Stromal cell of bone marrow (primary cell): ENCODE measurements at regions not wholly inside any gene's neighbourhood (a gene's known extent, or its start where the extent isn't known, plus 50 kb on each side); places are given as distances from the start of the nearest gene placed in this dataset.

Source experiments
- DNase-seq: peaks from one replicate; pipeline ENCODE4 v3.0.0-alpha.2; 2012; ENCODE audit warnings: low read depth

DNA sequence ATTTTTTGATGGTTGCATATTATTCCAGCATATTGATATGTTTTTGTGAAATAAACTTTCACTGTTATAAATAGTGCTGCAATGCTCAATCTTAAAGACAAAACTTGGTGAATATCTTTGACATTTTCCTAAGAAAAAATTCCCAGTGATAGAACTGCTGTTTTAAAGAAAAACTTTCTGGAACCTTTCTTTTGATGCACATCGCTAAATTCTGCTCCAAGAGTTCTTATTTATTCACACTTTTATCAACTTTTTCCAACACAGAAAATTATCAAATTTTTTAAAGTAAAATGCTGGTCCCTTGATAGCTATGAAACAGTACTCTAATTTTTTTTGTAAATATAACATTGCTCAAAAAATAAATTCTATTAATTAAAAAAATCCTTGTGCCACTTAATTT is 196.6 kb downstream of the HS3ST3A1 start:
- no peak for DNase-seq

- no peak for DNase-seq
Observed at GRCh38 chr17:13403982-13404946, 197.5 kb downstream of the HS3ST3A1 start.

- no peak for DNase-seq
Observed at GRCh38 chr17:13400491-13400890, 201.2 kb downstream of the HS3ST3A1 start.

GRCh38 chr17:13398853-13399252 is 202.9 kb downstream of the HS3ST3A1 start:
- no peak for DNase-seq

- DNase-seq = no peak
Observed at GRCh38 chr17:13398091-13398490, 203.6 kb downstream of the HS3ST3A1 start.

DNA sequence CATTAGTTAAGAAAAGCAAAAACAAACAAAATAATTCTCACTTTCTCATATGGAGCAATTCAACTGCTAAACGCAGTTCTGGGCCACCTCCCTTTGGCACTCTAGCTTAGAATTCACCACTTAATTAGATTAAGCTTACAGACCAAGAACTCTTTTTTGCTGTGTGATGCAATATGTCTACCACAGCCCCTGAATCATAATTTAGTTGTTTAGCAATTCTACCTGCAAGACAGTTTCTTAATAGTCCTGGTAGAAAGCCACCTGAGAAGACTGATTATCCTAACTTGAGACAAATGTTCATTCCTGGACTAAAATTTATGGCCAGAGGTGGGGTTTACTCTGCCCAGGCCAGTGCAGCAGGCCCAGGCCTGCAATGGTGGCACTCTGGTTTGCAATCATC is 205.9 kb downstream of the HS3ST3A1 start:
- DNase-seq = no peak

DNA sequence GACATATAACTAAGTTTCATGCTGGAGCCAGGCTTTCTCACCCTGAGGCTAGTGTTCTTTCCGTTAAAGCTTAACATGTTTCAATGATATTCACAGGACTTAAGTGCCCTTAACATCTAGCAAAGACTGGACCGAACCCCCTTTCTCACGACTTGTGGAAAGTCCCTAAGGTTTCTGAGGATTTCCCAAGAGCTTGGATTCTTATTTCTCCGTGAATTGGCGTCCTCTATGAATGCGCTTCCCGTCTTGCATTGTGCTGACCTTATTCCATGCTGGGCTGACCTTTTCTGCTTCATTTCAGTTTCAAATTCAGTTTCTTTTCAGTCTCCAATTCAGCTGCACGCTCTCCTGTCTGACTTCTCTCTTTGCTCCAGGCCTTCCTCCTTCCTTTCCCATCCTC is 206.4 kb downstream of the HS3ST3A1 start:
- DNase-seq = no peak

GRCh38 chr17:13393841-13394710 is 207.7 kb downstream of the HS3ST3A1 start:
- peak; percentile 56 for DNase-seq

DNA sequence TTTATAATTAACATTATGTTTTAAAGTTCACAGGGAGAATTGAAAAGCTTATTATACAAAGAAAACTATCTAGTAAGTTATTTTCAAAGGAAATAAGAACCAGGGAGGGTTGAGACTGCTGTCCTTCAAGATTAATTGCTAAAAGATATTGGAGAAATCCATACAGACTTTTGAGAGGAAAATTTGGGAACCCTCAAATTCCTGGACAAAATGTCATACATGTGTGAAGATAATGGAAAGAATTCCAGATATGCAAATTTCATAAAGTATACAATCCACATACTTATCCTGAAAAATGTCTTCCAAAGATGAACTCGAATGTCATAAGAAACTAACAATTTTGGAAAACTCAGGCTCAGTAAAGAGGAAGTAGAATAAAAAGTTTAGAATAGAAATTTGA is 213.8 kb downstream of the HS3ST3A1 start:
- no peak for DNase-seq

DNA sequence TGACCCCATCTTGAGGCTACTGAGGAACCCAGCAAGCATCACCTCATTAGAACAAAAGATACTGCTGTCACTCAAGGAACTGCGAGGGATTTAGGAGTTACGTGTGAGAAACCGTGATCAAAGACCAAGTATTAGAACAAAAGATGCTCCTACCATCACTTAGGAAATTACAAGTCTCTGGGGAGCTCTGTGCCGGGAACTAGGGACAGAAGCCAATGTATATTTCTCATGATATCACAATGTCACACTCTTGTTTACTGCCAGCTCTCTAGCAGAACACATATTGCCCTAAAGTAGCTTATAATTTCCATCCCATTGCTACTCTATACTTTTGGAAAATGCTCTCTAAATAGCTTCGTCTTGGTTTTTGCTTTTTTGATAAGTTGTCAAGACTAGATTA is 214.5 kb downstream of the HS3ST3A1 start:
- DNase-seq = no peak

GRCh38 chr17:13385481-13385911 is 216.2 kb downstream of the HS3ST3A1 start:
- no peak for DNase-seq

DNA sequence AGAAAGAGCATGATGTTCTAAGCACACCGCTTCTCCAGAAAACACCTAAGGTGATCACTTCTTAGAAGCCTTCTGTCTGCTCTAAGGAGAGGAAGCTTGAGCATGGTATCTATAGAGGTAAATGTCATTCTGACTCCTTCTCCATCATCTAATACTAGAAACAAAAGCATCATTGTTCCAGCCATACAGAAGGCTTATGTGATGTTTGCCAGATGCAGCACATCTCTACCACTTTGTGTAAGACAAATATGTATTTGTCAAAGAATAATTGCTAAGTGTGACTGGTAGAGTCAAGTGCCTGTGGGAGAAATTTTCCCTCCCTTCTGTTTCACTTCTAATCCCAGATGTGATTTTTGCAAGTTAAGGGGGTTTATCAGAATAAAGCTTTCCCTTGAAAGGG is 217.1 kb downstream of the HS3ST3A1 start:
- no peak for DNase-seq

DNA sequence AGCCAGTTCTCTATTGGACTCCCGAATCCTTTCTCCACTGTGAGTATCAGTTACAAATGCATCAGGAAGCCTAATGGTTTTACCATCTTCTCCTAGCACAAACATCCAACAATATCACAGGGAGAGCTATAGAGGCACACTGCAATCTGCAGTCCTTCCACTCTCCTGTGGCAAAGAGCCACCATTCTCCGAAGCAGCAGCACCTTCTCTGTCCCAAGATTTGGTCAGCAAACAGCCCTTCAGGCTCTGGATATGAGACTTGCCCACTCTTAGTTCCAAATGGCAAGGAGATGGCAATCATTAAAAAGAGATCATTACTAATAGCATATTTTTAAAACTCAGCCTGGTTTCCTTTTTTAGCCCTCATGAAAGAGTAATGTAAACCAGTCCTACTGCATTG is 223.4 kb downstream of the HS3ST3A1 start:
- DNase-seq = no peak

GRCh38 chr17:13374203-13375143 is 227.3 kb downstream of the HS3ST3A1 start:
- DNase-seq = no peak

DNA sequence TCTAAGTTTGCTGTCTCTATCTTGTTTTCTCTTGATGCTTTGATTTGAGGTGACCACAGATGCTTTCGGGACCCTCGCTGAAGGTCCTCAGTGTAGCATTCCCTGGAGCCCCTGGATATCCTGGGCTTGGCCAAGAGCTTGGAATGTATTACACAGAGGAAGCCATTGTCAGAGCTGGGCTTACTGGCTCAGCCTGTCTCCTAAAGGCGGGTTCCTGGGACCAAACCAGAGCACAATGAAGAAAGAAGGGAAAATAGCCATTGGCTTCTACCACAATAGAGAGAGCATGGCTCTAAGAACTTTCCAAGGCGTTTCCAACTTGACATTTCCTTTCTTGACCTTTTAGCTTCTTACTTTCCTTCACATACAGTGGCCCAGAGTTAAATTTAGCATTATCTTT is 229.3 kb downstream of the HS3ST3A1 start:
- no peak for DNase-seq

DNA sequence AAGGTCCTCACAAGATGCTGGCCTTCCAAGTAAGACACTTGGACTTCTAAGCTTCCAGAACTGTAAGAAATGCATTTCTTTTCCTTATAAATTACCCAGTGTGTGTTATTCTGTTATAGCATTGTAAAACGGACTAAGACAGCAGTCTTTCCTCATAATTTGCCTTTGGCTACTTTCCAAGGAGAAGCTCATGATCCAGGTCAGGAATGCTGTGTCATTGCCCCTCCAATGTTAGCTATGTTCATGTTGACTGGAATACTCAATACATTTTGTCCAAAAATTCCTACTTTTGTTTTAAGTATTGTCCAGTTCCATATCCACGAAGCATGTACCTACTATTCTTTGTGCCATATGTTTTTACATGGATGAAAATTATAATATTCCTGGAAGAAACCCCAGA is 234.6 kb downstream of the HS3ST3A1 start:
- no peak for DNase-seq

DNA sequence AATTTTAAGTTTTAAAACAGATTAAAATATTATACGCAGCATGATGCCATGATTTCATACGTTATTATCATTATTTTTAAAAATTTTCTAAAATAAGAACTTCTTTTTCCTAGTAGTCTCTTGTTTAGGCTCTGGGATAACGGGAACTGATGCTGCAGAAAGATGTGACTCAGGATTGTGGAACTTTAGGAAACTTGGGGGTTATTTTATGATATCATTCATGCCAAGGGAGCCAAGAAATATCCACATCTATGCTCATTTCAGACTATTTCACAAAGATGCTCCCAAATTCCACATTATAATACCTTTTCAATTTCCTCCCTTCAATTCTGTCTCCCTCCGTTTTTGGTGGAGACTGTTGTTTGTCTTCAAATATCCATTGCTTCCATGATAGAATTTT is 236.4 kb downstream of the HS3ST3A1 start:
- DNase-seq = no peak

- no peak for DNase-seq
Observed at GRCh38 chr17:13363771-13364170, 238.0 kb downstream of the HS3ST3A1 start.

DNA sequence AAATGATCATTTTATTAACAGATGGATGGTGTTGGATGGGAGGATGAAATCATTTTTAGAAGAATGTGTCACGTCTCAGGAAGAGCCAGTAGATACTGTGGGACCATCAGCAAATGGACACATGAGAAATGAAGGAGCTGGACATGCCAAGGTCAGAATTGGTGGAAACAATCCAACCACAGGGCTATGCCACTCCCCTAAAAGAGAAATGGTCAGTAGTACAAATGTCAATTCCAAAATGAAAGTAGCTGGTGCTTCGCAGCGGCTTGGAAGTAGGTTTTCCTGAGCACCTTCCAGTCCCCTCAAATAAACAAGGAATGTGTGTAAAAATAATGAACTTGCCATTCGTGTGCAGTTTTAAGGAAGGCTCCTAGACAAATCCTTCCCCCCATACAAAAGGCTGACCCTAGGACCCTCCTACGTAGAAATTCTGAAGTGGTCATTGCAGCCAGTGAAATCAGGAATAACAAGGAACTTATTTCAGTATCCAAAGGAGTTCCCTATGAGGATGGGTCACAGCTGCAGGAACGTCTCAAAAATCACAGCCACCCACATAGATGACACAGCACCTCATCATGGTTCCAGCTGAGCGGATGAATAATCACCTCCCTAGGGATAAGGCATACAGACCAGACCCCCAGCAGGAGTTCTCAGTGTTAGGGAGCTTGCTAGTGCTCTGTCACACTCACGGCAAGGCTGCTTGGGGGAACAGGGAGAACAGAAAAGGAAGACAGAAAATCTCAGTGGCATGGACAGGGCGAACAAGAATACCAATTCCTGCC is 239.2 kb downstream of the HS3ST3A1 start:
- no peak for DNase-seq

- DNase-seq = no peak
Observed at GRCh38 chr17:13359774-13360173, 242.0 kb downstream of the HS3ST3A1 start.

- no peak for DNase-seq
Observed at GRCh38 chr17:13355054-13355453, 246.7 kb downstream of the HS3ST3A1 start.
